Common myeloid progenitor, CD34-positive (primary cell): ENCODE measurements at regions not wholly inside any gene's neighbourhood (a gene's known extent, or its start where the extent isn't known, plus 50 kb on each side); places are given as distances from the start of the nearest gene placed in this dataset.
"Not testable (repeated sequence)": the region's sequence is repeated elsewhere in the genome, so short reads cannot be mapped to it uniquely, and the experiment has no call there.

ENCODE experiments used
- CTCF ChIA-PET: fragments of 350-600 bp; sonication (Branson Sonifier 250); formaldehyde crosslinking; loops from one replicate; lab custom pipeline; 2021; ENCODE audit warnings: antibody characterized with exemption; lab: Charles Lee
- POLR2A ChIA-PET: fragments of 350-600 bp; sonication (Branson Sonifier 250); formaldehyde crosslinking; loops from one replicate; lab custom pipeline; 2021; ENCODE audit warnings: antibody characterized with exemption; lab: Charles Lee
- DNase-seq, 3 donors: peaks; one replicate each; pipeline versions ENCODE4 v3.0.0 to v3.0.0-alpha.2; 2013
- H3K27ac ChIP-seq, 2 experiments: 1 replicate in 1 of 2; 2 replicates in 1 of 2; pipeline ENCODE4 v1.7.0; 2013; ENCODE audit warnings: inconsistent platforms in 2 of 2, low read length in 2 of 2, mild to moderate bottlenecking in 2 of 2, low read depth in 1 of 2, moderate library complexity in 1 of 2; ENCODE audit not compliant: severe bottlenecking in 2 of 2, insufficient read depth in 1 of 2, poor library complexity in 1 of 2
- H3K27me3 ChIP-seq, 5 experiments: replicated peaks in 2 of 5; 1 replicate in 3 of 5; 2 replicates in 2 of 5; pipeline versions ENCODE4 v1.6.1 to v1.7.0; 2013; ENCODE audit warnings: low read length in 4 of 5, mild to moderate bottlenecking in 2 of 5, moderate library complexity in 2 of 5, inconsistent platforms in 1 of 5; ENCODE audit not compliant: insufficient read depth in 5 of 5, control insufficient read depth in 4 of 5
- H3K36me3 ChIP-seq, 4 experiments: 1 replicate in 2 of 4; 2 replicates in 2 of 4; pipeline versions ENCODE4 v1.6.1 to v1.7.0; 2013; ENCODE audit warnings: low read length in 3 of 4, control low read depth in 1 of 4, mild to moderate bottlenecking in 1 of 4; ENCODE audit not compliant: control insufficient read depth in 4 of 4, insufficient read depth in 4 of 4
- H3K4me1 ChIP-seq, 4 experiments: 1 replicate in 3 of 4; 2 replicates in 1 of 4; pipeline versions ENCODE4 v1.6.1 to v1.7.1; 2013; ENCODE audit warnings: low read length in 3 of 4, mild to moderate bottlenecking in 3 of 4, control low read depth in 1 of 4, inconsistent platforms in 1 of 4, moderate library complexity in 1 of 4; ENCODE audit not compliant: control insufficient read depth in 4 of 4, insufficient read depth in 4 of 4; ENCODE audit errors: control extremely low read depth in 1 of 4
- H3K4me3 ChIP-seq, 7 experiments: 1 replicate in 4 of 7; 2 replicates in 3 of 7; pipeline versions ENCODE4 v1.5.1 to v1.7.0; 2013; ENCODE audit warnings: mild to moderate bottlenecking in 7 of 7, low read length in 6 of 7, moderate library complexity in 6 of 7, inconsistent platforms in 2 of 7, low read depth in 2 of 7, control low read depth in 1 of 7; ENCODE audit not compliant: insufficient read depth in 4 of 7, control insufficient read depth in 1 of 7; ENCODE audit errors: extremely low read depth in 1 of 7
- H3K9me3 ChIP-seq, 5 experiments: 1 replicate in 4 of 5; 2 replicates in 1 of 5; pipeline versions ENCODE4 v1.6.1 to v1.7.1; 2013; ENCODE audit warnings: low read length in 4 of 5, mild to moderate bottlenecking in 2 of 5, inconsistent platforms in 1 of 5, low read depth in 1 of 5, moderate library complexity in 1 of 5; ENCODE audit not compliant: control insufficient read depth in 4 of 5, insufficient read depth in 2 of 5; ENCODE audit errors: control extremely low read depth in 1 of 5
- WGBS: methylation state at CpG from one replicate; pipeline ENCODE4 v1.1.5; 2013; ENCODE audit not compliant: insufficient coverage; 5-methylcytosine and 5-hydroxymethylcytosine counted together

DNA sequence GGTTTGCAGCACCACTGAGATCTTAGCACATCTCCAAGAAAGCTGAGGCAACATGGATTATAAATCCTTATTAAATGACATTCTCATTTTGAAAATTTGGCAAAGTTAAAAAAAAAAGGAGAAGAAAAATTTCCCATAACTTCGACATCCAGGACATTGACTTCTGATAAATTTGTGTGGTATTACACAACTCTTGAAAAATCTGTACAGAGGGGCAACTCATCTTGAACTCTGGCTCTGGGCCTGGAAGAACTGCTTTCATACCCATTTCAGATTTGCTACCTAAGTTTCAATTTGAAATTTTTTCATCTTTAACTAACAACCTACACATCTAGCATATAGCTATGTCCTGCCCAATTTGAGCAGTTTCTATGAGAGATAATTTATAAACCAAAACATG lies 118.0 kb upstream of the UGP2 start:
- WGBS = no CpG with 5 or more reads among the region's 1 CpG
- no peak overlapping the region for H3K27ac ChIP-seq

DNA sequence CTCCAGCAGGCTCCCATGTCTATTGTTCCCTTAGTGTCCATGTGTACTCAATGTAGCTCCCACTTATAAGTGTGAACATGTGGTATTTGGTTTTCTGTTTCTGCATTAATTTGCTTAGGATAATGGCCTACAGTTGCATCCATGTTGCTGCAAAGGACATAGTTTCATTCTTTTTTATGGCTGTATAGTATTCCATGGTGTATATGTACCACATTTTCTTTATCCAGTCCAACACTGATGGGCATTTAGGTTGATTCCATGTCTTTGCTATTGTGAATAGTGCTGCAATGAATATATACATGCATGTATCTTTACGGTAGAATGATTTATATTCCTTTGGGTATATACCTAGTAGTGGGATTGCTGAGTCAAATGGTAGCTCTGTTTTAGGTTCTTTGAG lies 116.5 kb upstream of the UGP2 start:
- H3K27me3 ChIP-seq, H3K9me3 ChIP-seq, DNase-seq, POLR2A ChIA-PET, CTCF ChIA-PET, H3K4me3 ChIP-seq, H3K27ac ChIP-seq, H3K36me3 ChIP-seq, H3K4me1 ChIP-seq: not testable (repeated sequence)
- no CpG with 5 or more reads among the region's 1 CpG for WGBS

More for the DNA sequence above, 118.0 kb upstream of the UGP2 start:
- DNase-seq = no peak
- Histone ChIP-seq H3K36me3 (no peaks in the 10 kb centered on the region), H3K9me3 (peaks cover 0 to 3% (median 0%) of the 10 kb centered on the region in 5 experiments), H3K4me1 (no peaks in the 10 kb centered on the region), H3K27me3 (no peaks in the 10 kb centered on the region), H3K4me3 (no peak overlapping the region)
- POLR2A ChIA-PET = no interaction called here
- CTCF ChIA-PET = interaction anchor here (0.7 kb wide), 1 partner anchor 41 kb away, joined by 4 read pairs; no protein-coding TSS in a partner anchor

DNA sequence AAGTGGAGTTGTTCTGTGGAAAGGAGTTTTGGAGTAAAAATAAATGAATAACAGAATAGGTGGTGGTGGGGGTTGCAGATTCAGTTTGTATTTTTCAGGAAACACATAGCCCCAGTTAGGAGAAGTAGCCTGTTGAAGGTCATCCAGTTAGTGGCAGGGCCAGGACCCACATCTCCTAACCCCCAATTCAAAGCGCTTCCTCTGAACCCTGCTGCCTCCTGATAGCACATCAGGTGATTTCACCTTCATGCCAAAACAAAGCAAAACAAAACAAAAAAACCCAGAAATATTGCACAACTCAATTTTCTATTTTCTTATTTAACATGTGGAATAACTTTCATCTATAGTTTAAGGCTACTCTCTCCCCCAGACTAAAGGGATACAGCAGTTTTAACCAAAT lies 112.3 kb upstream of the UGP2 start:
- Histone ChIP-seq H3K36me3 (no peaks in the 10 kb centered on the region), H3K27me3 (no peaks in the 10 kb centered on the region), H3K4me1 (peaks cover 0 to 3% (median 0%) of the 10 kb centered on the region in 4 experiments), H3K27ac (no peak overlapping the region), H3K4me3 (no peak overlapping the region), H3K9me3 (peaks cover 0 to 3% (median 0%) of the 10 kb centered on the region in 5 experiments)
- ChIA-PET POLR2A (no interaction called here), CTCF (interaction anchor here (0.8 kb wide), 1 partner anchor 21 kb away, joined by 3 read pairs; no protein-coding TSS in a partner anchor)
- WGBS = no CpG with 5 or more reads among the region's 1 CpG
- DNase-seq = peak in 1 of 3 donors; percentile 2

DNA sequence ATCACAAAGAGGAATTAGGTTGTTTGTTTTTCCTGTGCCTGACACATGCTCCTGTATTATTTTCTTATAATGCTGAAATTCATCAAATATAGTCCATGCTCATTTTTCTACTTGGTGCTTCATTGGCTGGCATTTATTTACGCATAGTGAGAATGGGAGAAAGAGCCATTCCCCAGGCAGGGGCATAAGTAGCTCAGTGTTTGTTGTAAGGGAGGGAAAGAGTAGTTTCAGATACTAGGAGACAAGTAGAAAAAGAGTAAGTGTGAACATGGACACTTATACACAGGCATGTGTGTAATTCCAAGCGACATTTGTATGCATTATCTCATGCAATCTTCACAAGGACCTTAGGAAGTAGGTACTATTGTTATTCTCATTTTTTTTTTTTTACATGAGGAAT lies 111.9 kb upstream of the UGP2 start:
- Histone ChIP-seq H3K4me1 (peaks cover 0 to 3% (median 0%) of the 10 kb centered on the region in 4 experiments), H3K9me3 (peaks cover 0 to 3% (median 0%) of the 10 kb centered on the region in 5 experiments), H3K27ac (no peak overlapping the region), H3K36me3 (no peaks in the 10 kb centered on the region), H3K27me3 (no peaks in the 10 kb centered on the region), H3K4me3 (no peak overlapping the region)
- DNase-seq = no peak
- ChIA-PET CTCF (interaction anchor here (0.8 kb wide), 1 partner anchor 22 kb away, joined by 3 read pairs; no protein-coding TSS in a partner anchor), POLR2A (no interaction called here)
- WGBS = no CpG with 5 or more reads among the region's 2 CpGs

DNA sequence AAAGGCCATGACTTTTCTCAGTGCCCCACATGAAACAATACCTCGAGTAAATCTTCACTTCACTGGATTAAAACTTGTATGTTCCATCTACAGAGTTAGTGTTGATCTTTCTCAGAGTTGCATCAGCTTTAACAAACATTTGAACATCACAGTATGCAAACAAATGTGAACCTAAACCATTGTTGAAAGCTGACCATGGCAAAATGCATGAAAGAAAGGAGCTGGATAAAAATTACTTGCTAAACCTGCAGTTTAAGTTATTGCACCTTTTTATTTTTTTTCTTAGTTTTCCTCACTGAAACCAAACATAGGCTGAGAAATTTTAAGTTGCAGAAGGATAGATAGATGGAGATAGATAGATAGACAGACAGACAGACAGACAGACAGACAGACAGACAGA lies 107.2 kb upstream of the UGP2 start:
- Histone ChIP-seq H3K4me3 (no peak overlapping the region), H3K27me3 (no peaks in the 10 kb centered on the region), H3K27ac (no peak overlapping the region), H3K36me3 (no peaks in the 10 kb centered on the region), H3K4me1 (no peaks in the 10 kb centered on the region), H3K9me3 (no peaks in the 10 kb centered on the region)
- ChIA-PET CTCF (interaction anchor here (1.0 kb wide), 1 partner anchor 17 kb away, joined by 3 read pairs; no protein-coding TSS in a partner anchor), POLR2A (no interaction called here)
- WGBS = 86% methylated on average over 1 of the region's 1 CpG
- no peak for DNase-seq

DNA sequence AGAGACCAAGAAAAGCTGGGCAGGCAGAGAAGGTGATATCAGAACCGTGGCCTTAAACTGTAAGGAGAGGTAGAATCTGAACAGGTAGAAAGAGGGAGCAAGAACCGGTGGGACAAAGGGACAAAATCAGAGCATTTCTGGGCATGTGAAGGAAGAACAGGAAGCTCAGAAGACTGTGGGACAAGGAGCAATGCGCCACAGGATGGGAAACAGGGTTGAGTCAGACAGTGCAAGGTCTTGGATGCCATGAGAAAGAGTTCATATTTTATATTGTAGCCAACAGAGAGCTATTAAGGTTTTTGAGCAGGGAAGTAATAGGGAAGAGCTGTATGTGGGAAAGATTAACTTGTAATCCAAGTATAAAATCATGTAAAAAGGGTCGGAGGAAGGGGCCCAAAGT lies 106.4 kb upstream of the UGP2 start:
- H3K27me3 ChIP-seq = no peaks in the 10 kb centered on the region
- no peak overlapping the region for H3K27ac ChIP-seq
- WGBS = 98% methylated on average over 4 of the region's 4 CpGs
- H3K4me3 ChIP-seq = no peak overlapping the region
- no peak for DNase-seq
- no peaks in the 10 kb centered on the region for H3K36me3 ChIP-seq
- ChIA-PET CTCF (interaction anchor here (1.0 kb wide), 1 partner anchor 29 kb away, joined by 3 read pairs; no protein-coding TSS in a partner anchor), POLR2A (no interaction called here)
- H3K9me3 ChIP-seq = no peaks in the 10 kb centered on the region
- no peaks in the 10 kb centered on the region for H3K4me1 ChIP-seq

DNA sequence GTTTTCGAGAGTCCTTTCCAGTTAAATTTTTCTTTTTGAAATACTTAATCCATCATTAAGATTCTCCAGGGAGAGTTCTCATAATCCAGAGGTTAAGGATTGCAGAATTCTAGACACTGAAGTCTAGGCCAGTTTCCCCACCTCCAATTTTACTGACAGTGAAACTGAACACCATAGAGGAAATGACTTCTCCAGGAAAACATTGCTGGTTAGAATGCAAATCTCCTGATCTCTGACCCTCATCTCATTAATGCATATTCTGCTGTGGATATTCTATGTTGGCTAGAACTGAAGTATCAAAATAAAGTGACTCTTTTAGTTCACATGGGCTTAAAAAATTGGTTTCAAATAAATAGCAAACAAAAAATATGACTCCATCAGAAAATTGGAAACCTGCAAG lies 105.8 kb upstream of the UGP2 start:
- Histone ChIP-seq H3K27me3 (no peaks in the 10 kb centered on the region), H3K4me3 (no peak overlapping the region), H3K36me3 (no peaks in the 10 kb centered on the region), H3K9me3 (no peaks in the 10 kb centered on the region), H3K27ac (no peak overlapping the region), H3K4me1 (no peaks in the 10 kb centered on the region)
- DNase-seq = no peak
- WGBS = 100% methylated on average over 1 of the region's 1 CpG
- POLR2A ChIA-PET = no interaction called here
- CTCF ChIA-PET = interaction anchor here (1.0 kb wide), 1 partner anchor 29 kb away, joined by 3 read pairs; no protein-coding TSS in a partner anchor
